Thyroid gland (tissue), 4 donors: ENCODE measurements at regions not wholly inside any gene's neighbourhood (a gene's known extent, or its start where the extent isn't known, plus 50 kb on each side); places are given as distances from the start of the nearest gene placed in this dataset.
"Not testable (repeated sequence)": the region's sequence is repeated elsewhere in the genome, so short reads cannot be mapped to it uniquely, and the experiment has no call there.

Experiments
- DNase-seq, 2 donors: peaks; one replicate each; pipeline ENCODE4 v3.0.0-alpha.2; 2019
- H3K27ac ChIP-seq, 3 donors: fragments of 200-600 bp; sonication (generic); 1 replicate in 2 of 3; 2 replicates in 1 of 3; pipeline ENCODE4 v1.5.1; 2016 to 2019; ENCODE audit warnings: mild to moderate bottlenecking in 1 of 3, moderate library complexity in 1 of 3
- H3K27me3 ChIP-seq: fragments of 200-600 bp; sonication (generic); one replicate; pipeline ENCODE4 v1.5.1; 2019
- H3K36me3 ChIP-seq, 2 donors: fragments of 200-600 bp; sonication (generic); one replicate each; pipeline ENCODE4 v1.5.1; 2016 to 2019
- H3K4me1 ChIP-seq, 2 donors: fragments of 200-600 bp; sonication (generic); one replicate each; pipeline ENCODE4 v1.5.1; 2017 to 2019
- H3K4me3 ChIP-seq, 3 donors: fragments of 200-600 bp; sonication (generic); replicated peaks in 1 of 3; 1 replicate in 2 of 3; 2 replicates in 1 of 3; pipeline ENCODE4 v1.5.1; 2016; ENCODE audit warnings: mild to moderate bottlenecking in 1 of 3
- H3K9me3 ChIP-seq: fragments of 200-600 bp; sonication (generic); one replicate; pipeline ENCODE4 v1.5.1; 2017
- CTCF ChIP-seq, 6 experiments: fragments of 200-600 bp in 3 of 6; fragments of 450-650 bp in 3 of 6; sonication (generic) in 3 of 6; IDR thresholded peaks; one replicate each; pipeline ENCODE4 v1.5.1; 2016 to 2019; ENCODE audit warnings: antibody characterized with exemption in 6 of 6, mild to moderate bottlenecking in 2 of 6, inconsistent platforms in 1 of 6, moderate library complexity in 1 of 6
- POLR2A ChIP-seq, 2 donors: fragments of 450-650 bp; IDR thresholded peaks; one replicate each; pipeline ENCODE4 v1.6.1; 2017; ENCODE audit warnings: antibody characterized with exemption in 2 of 2, mild to moderate bottlenecking in 2 of 2, moderate library complexity in 1 of 2
- WGBS, 2 donors: methylation state at CpG; one replicate each; pipeline ENCODE4 v1.1.5; 2017; 5-methylcytosine and 5-hydroxymethylcytosine counted together
- intact Hi-C: fragments of 100-400 bp; cut with DNase I; formaldehyde crosslinking; loops from one replicate; pipeline ENCODE4 v1.15.1; 2023

DNA sequence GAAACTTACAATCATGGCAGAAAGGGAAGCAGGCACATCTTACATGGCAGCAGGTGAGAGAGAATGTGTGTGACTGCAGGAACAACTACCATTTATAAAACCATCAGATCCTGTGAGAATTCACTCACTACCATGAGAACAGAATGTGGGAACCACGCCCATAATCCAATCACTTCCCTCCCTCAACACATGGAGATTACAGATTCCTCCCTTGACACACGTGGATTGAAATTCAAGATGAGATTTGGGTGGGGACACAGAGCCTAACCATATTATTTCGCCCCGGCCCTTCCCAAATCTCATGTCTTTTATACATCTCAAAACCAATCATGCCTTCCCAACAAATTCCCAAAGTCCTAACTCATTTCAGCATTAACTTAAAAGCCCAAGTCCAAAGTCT is 203.6 kb downstream of the C12orf75 start:
- Histone ChIP-seq H3K4me3 (no peak overlapping the region), H3K9me3 (no peaks in the 10 kb centered on the region), H3K27ac (no peak overlapping the region), H3K36me3 (no peaks in the 10 kb centered on the region), H3K27me3 (no peaks in the 10 kb centered on the region), H3K4me1 (peaks cover 0 to 6% of the 10 kb centered on the region in 2 donors)
- WGBS, 2 donors, result 86 to 97% methylated on average over 4 of the region's 4 CpGs
- intact Hi-C loops, result no loop called here
- TF ChIP-seq POLR2A (IDR thresholded peaks at IDR 0.05), result no peak
- TF ChIP-seq CTCF (IDR thresholded peaks at IDR 0.05), result no peak
- no peak for DNase-seq

- WGBS, 2 donors, result 81 to 92% methylated on average over 3 of the region's 3 CpGs
- DNase-seq, H3K36me3 ChIP-seq, H3K27ac ChIP-seq, H3K4me1 ChIP-seq, H3K9me3 ChIP-seq, H3K4me3 ChIP-seq, H3K27me3 ChIP-seq, intact Hi-C loops: not testable (repeated sequence)
These were observed 204.5 kb downstream of the C12orf75 start for GRCh38 chr12:105535033-105535432.

DNA sequence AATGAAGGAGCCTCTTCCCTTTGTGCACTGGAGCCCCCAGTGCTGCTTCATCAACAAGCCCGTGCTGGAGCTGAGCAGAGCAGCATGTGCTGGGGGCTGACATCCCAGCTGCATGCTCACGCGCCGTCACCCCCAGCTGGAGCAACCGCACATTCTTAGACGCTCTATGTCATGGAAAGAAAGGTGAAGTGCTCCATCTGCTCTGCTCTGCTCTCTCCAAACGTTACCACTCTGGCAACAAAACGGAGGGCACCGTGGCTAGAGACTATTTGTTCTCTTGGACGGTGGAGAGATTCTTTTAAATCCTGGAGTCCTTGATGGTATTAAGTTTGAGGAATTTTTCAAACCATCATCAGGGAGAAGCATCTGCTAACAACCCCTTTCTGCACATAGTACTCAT is 208.4 kb downstream of the C12orf75 start:
- Histone ChIP-seq H3K4me1 (no peaks in the 10 kb centered on the region), H3K36me3 (no peaks in the 10 kb centered on the region), H3K27ac (no peak overlapping the region), H3K4me3 (no peak overlapping the region), H3K9me3 (no peaks in the 10 kb centered on the region), H3K27me3 (no peaks in the 10 kb centered on the region)
- WGBS, 2 donors, result 92% methylated on average over 10 of the region's 10 CpGs
- intact Hi-C loops, result no loop called here
- no peak for TF ChIP-seq CTCF (IDR thresholded peaks at IDR 0.05)
- no peak for TF ChIP-seq POLR2A (IDR thresholded peaks at IDR 0.05)
- no peak for DNase-seq

DNA sequence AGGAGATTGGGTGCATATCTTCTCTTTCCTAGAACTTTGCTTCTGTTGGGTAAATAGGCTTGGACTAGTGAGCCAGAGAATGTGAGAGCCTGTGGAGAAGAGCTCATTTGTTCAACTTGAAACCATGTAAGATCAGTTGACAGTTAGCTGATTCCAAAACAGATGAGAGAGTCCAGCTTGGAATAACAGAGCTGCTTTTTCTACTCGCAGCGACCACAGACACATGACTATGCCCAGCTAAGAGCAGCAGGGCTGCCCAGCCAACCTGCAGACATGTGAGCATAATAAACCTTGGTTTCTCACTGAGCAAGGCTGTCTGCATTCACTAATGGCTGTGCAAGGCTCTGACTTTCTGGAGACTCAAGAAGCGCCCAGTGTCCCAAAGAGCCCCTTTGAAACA is 209.2 kb downstream of the C12orf75 start:
- no peak for TF ChIP-seq POLR2A (IDR thresholded peaks at IDR 0.05)
- no peak for TF ChIP-seq CTCF (IDR thresholded peaks at IDR 0.05)
- 25 to 64% methylated on average over 3 of the region's 3 CpGs for WGBS, 2 donors
- H3K4me1 ChIP-seq, result no peaks in the 10 kb centered on the region
- H3K36me3 ChIP-seq, result no peaks in the 10 kb centered on the region
- no peak overlapping the region for H3K4me3 ChIP-seq
- H3K9me3 ChIP-seq, result no peaks in the 10 kb centered on the region
- H3K27me3 ChIP-seq, result no peaks in the 10 kb centered on the region
- intact Hi-C loops, result no loop called here
- no peak overlapping the region for H3K27ac ChIP-seq
- no peak for DNase-seq

- intact Hi-C loops, result no loop called here
- H3K9me3 ChIP-seq, result no peaks in the 10 kb centered on the region
- no peak overlapping the region for H3K4me3 ChIP-seq
- no peak overlapping the region for H3K27ac ChIP-seq
- 83 to 85% methylated on average over 3 of the region's 3 CpGs for WGBS, 2 donors
- H3K4me1 ChIP-seq, result no peaks in the 10 kb centered on the region
- H3K27me3 ChIP-seq, result no peaks in the 10 kb centered on the region
- DNase-seq, result no peak
- H3K36me3 ChIP-seq, result no peaks in the 10 kb centered on the region
- TF ChIP-seq POLR2A (IDR thresholded peaks at IDR 0.05), result no peak
- no peak for TF ChIP-seq CTCF (IDR thresholded peaks at IDR 0.05)
These were observed 217.3 kb downstream of the C12orf75 start for GRCh38 chr12:105547786-105548185.

- intact Hi-C loops, result no loop called here
These were observed 218.1 kb downstream of the C12orf75 start for GRCh38 chr12:105548626-105549025.

More at GRCh38 chr12:105548626-105549025, 218.1 kb downstream of the C12orf75 start:
- WGBS, 2 donors, result 92 to 100% methylated on average over 3 of the region's 3 CpGs
- TF ChIP-seq POLR2A (IDR thresholded peaks at IDR 0.05) (no peak), CTCF (IDR thresholded peaks at IDR 0.05) (no peak)
- H3K27me3 ChIP-seq, result no peaks in the 10 kb centered on the region
- no peaks in the 10 kb centered on the region for H3K9me3 ChIP-seq
- no peaks in the 10 kb centered on the region for H3K36me3 ChIP-seq
- H3K4me3 ChIP-seq, result no peak overlapping the region
- DNase-seq, result no peak
- H3K27ac ChIP-seq, result no peak overlapping the region
- no peaks in the 10 kb centered on the region for H3K4me1 ChIP-seq
